Gastroesophageal sphincter (tissue), 4 donors: ENCODE measurements at regions not wholly inside any gene's neighbourhood (a gene's known extent, or its start where the extent isn't known, plus 50 kb on each side); places are given as distances from the start of the nearest gene placed in this dataset.

Source experiments
- ATAC-seq: fragments of 150-250 bp; one replicate; pipeline ENCODE4 v1.9.1; 2016; ENCODE audit warnings: mild to moderate bottlenecking, moderate library complexity
- H3K27ac ChIP-seq, 4 donors: fragments of 200-600 bp; sonication (generic) in 3 of 4; 1 replicate in 3 of 4; 2 replicates in 1 of 4; pipeline ENCODE4 v1.5.1; 2016 to 2019
- H3K27me3 ChIP-seq: fragments of 200-600 bp; sonication (generic); one replicate; pipeline ENCODE4 v1.5.1; 2019
- H3K36me3 ChIP-seq, 2 donors: fragments of 200-600 bp; sonication (generic); one replicate each; pipeline ENCODE4 v1.5.1; 2019; ENCODE audit warnings: control low read depth in 1 of 2
- H3K4me1 ChIP-seq, 3 donors: fragments of 200-600 bp; sonication (generic); 1 replicate in 2 of 3; 2 replicates in 1 of 3; pipeline ENCODE4 v1.5.1; 2016 to 2019; ENCODE audit warnings: control low read depth in 2 of 3
- H3K4me3 ChIP-seq, 2 donors: fragments of 200-600 bp; sonication (generic); one replicate each; pipeline ENCODE4 v1.5.1; 2019; ENCODE audit warnings: mild to moderate bottlenecking in 1 of 2, moderate library complexity in 1 of 2
- H3K9me3 ChIP-seq, 3 donors: fragments of 200-600 bp; sonication (generic); one replicate each; pipeline ENCODE4 v1.5.1; 2017 to 2019; ENCODE audit warnings: control low read depth in 2 of 3
- CTCF ChIP-seq, 4 experiments: fragments of 200-600 bp in 2 of 4; fragments of 450-650 bp in 2 of 4; sonication (generic) in 1 of 4; IDR thresholded peaks; one replicate each; pipeline ENCODE4 v1.5.1; 2017 to 2019; ENCODE audit warnings: antibody characterized with exemption in 4 of 4, mild to moderate bottlenecking in 2 of 4, moderate library complexity in 2 of 4
- EP300 ChIP-seq: sonication (generic); formaldehyde crosslinking; IDR thresholded peaks from one replicate; pipeline ENCODE4 v1.6.1; 2017; ENCODE audit warnings: antibody characterized with exemption, mild to moderate bottlenecking
- POLR2A ChIP-seq, 2 donors: fragments of 450-650 bp; IDR thresholded peaks; one replicate each; pipeline ENCODE4 v1.6.1; 2017; ENCODE audit warnings: antibody characterized with exemption in 2 of 2, mild to moderate bottlenecking in 2 of 2, moderate library complexity in 1 of 2
- POLR2AphosphoS5 ChIP-seq: sonication (generic); formaldehyde crosslinking; IDR thresholded peaks from one replicate; pipeline ENCODE4 v1.6.1; 2017; ENCODE audit warnings: antibody characterized with exemption
- WGBS, 2 donors: methylation state at CpG; one replicate each; pipeline ENCODE4 v1.1.5; 2018; ENCODE audit warnings: low coverage in 1 of 2; 5-methylcytosine and 5-hydroxymethylcytosine counted together

- ATAC-seq, result no peak
- Histone ChIP-seq H3K27ac (peak overlapping the region in 3 of 4 donors; percentile 34 to 50 (median 37)), H3K36me3 (no peaks in the 10 kb centered on the region), H3K9me3 (no peaks in the 10 kb centered on the region), H3K4me3 (no peak overlapping the region), H3K4me1 (peaks cover 0 to 29% (median 3%) of the 10 kb centered on the region in 3 donors), H3K27me3 (no peaks in the 10 kb centered on the region)
- WGBS, 2 donors, result 15 to 25% methylated on average over 1 of the region's 1 CpG
- no peak for TF ChIP-seq POLR2A (IDR thresholded peaks at IDR 0.05)
- no peak for TF ChIP-seq EP300
- TF ChIP-seq CTCF (IDR thresholded peaks at IDR 0.05), result no peak
- no peak for TF ChIP-seq POLR2AphosphoS5
Observed at GRCh38 chr6:126812651-126813050, 305.8 kb upstream of the RSPO3 start.

GRCh38 chr6:126820634-126821033 lies 297.8 kb upstream of the RSPO3 start:
- no peak for TF ChIP-seq CTCF (IDR thresholded peaks at IDR 0.05)
- no peak for TF ChIP-seq EP300
- Histone ChIP-seq H3K4me1 (no peaks in the 10 kb centered on the region), H3K27ac (no peak overlapping the region), H3K27me3 (no peaks in the 10 kb centered on the region), H3K36me3 (no peaks in the 10 kb centered on the region), H3K9me3 (no peaks in the 10 kb centered on the region), H3K4me3 (no peak overlapping the region)
- WGBS, 2 donors, result 80 to 82% methylated on average over 3 of the region's 3 CpGs
- no peak for ATAC-seq

GRCh38 chr6:126821706-126822105 lies 296.8 kb upstream of the RSPO3 start:
- no peaks in the 10 kb centered on the region for H3K4me1 ChIP-seq
- no peaks in the 10 kb centered on the region for H3K9me3 ChIP-seq
- no peaks in the 10 kb centered on the region for H3K36me3 ChIP-seq
- no peaks in the 10 kb centered on the region for H3K27me3 ChIP-seq
- no peak for ATAC-seq
- H3K27ac ChIP-seq, result no peak overlapping the region
- H3K4me3 ChIP-seq, result no peak overlapping the region
- TF ChIP-seq POLR2AphosphoS5 (no peak), EP300 (no peak), CTCF (IDR thresholded peaks at IDR 0.05) (no peak), POLR2A (IDR thresholded peaks at IDR 0.05) (no peak)
- 78 to 86% methylated on average over 2 of the region's 2 CpGs for WGBS, 2 donors

- Histone ChIP-seq H3K27ac (no peak overlapping the region), H3K27me3 (no peaks in the 10 kb centered on the region), H3K4me3 (no peak overlapping the region), H3K4me1 (no peaks in the 10 kb centered on the region), H3K36me3 (no peaks in the 10 kb centered on the region), H3K9me3 (no peaks in the 10 kb centered on the region)
- TF ChIP-seq EP300, result no peak
- TF ChIP-seq POLR2A (IDR thresholded peaks at IDR 0.05), result no peak
- TF ChIP-seq POLR2AphosphoS5, result no peak
- no peak for TF ChIP-seq CTCF (IDR thresholded peaks at IDR 0.05)
- no peak for ATAC-seq
- 44 to 87% methylated on average over 2 of the region's 2 CpGs for WGBS, 2 donors
Observed at GRCh38 chr6:126824226-126824625, 294.2 kb upstream of the RSPO3 start.

GRCh38 chr6:126824815-126825214 lies 293.7 kb upstream of the RSPO3 start:
- Histone ChIP-seq H3K4me1 (no peaks in the 10 kb centered on the region), H3K27me3 (no peaks in the 10 kb centered on the region), H3K4me3 (no peak overlapping the region), H3K27ac (no peak overlapping the region), H3K9me3 (no peaks in the 10 kb centered on the region), H3K36me3 (no peaks in the 10 kb centered on the region)
- WGBS, 2 donors, result 93 to 95% methylated on average over 2 of the region's 2 CpGs
- ATAC-seq, result no peak
- no peak for TF ChIP-seq EP300
- TF ChIP-seq POLR2A (IDR thresholded peaks at IDR 0.05), result no peak
- no peak for TF ChIP-seq CTCF (IDR thresholded peaks at IDR 0.05)
- TF ChIP-seq POLR2AphosphoS5, result no peak
